Spinal cord (tissue), 9 donors: ENCODE measurements at regions not wholly inside any gene's neighbourhood (a gene's known extent, or its start where the extent isn't known, plus 50 kb on each side); places are given as distances from the start of the nearest gene placed in this dataset.
A peak's percentile ranks its signal among the peaks of the same experiment; 100 is the strongest.

Experiments
- DNase-seq, 6 donors: peaks; one replicate each; pipeline versions ENCODE4 v3.0.0 to v3.0.0-alpha.2; 2013 to 2015; ENCODE audit warnings: low spot score in 6 of 6, low read depth in 4 of 6
- H3K27ac ChIP-seq: one replicate; pipeline ENCODE4 v1.5.1; 2013; ENCODE audit warnings: low read depth, low read length, control low read depth
- H3K27me3 ChIP-seq: one replicate; pipeline ENCODE4 v1.6.1; 2013; ENCODE audit warnings: low read length; ENCODE audit not compliant: control insufficient read depth, insufficient read depth
- H3K36me3 ChIP-seq: one replicate; pipeline ENCODE4 v1.6.1; 2013; ENCODE audit warnings: low read length; ENCODE audit not compliant: control insufficient read depth, insufficient read depth
- H3K4me1 ChIP-seq: one replicate; pipeline ENCODE4 v1.6.1; 2013; ENCODE audit warnings: low read length; ENCODE audit not compliant: control insufficient read depth, insufficient read depth
- H3K4me3 ChIP-seq: one replicate; pipeline ENCODE4 v1.5.1; 2013; ENCODE audit warnings: low read depth, low read length, control low read depth
- H3K9me3 ChIP-seq: one replicate; pipeline ENCODE4 v1.6.1; 2013; ENCODE audit warnings: low read length; ENCODE audit not compliant: control insufficient read depth, insufficient read depth
- WGBS: methylation state at CpG from one replicate; pipeline ENCODE4 v1.1.5; 2013; ENCODE audit warnings: missing lambda C conversion rate; ENCODE audit not compliant: insufficient coverage; 5-methylcytosine and 5-hydroxymethylcytosine counted together
- donor health status: healthy.

- H3K27me3 ChIP-seq = no peaks in the 10 kb centered on the region
- H3K9me3 ChIP-seq = peaks cover 1% of the 10 kb centered on the region
- peaks cover 10% of the 10 kb centered on the region for H3K4me1 ChIP-seq
- DNase-seq = no peak
- peaks cover 7% of the 10 kb centered on the region for H3K36me3 ChIP-seq
- no peak overlapping the region for H3K4me3 ChIP-seq
- H3K27ac ChIP-seq = no peak overlapping the region
- WGBS = 94% methylated on average over 4 of the region's 6 CpGs
Observed at GRCh38 chr2:134189009-134189720, 64.7 kb upstream of the MGAT5 start.

GRCh38 chr2:134190062-134190806 is 63.6 kb upstream of the MGAT5 start:
- H3K4me3 ChIP-seq = no peak overlapping the region
- no peaks in the 10 kb centered on the region for H3K27me3 ChIP-seq
- 83% methylated on average over 1 of the region's 4 CpGs for WGBS
- H3K4me1 ChIP-seq = peaks cover 10% of the 10 kb centered on the region
- H3K27ac ChIP-seq = no peak overlapping the region
- DNase-seq = no peak
- peaks cover 1% of the 10 kb centered on the region for H3K9me3 ChIP-seq
- H3K36me3 ChIP-seq = peaks cover 7% of the 10 kb centered on the region

GRCh38 chr2:134190807-134191203 is 63.1 kb upstream of the MGAT5 start:
- DNase-seq = peak in 1 of 6 donors; percentile 46
- Histone ChIP-seq H3K27ac (no peak overlapping the region), H3K4me1 (peaks cover 10% of the 10 kb centered on the region), H3K27me3 (no peaks in the 10 kb centered on the region), H3K9me3 (peaks cover 1% of the 10 kb centered on the region), H3K4me3 (no peak overlapping the region), H3K36me3 (peaks cover 7% of the 10 kb centered on the region)
- 80% methylated on average over 8 of the region's 8 CpGs for WGBS

GRCh38 chr2:134191835-134192234 is 62.0 kb upstream of the MGAT5 start:
- peaks cover 10% of the 10 kb centered on the region for H3K4me1 ChIP-seq
- whole genome bisulfite sequencing = no CpG with 5 or more reads among the region's 36 CpGs
- H3K4me3 ChIP-seq = no peak overlapping the region
- peaks cover 1% of the 10 kb centered on the region for H3K9me3 ChIP-seq
- H3K27me3 ChIP-seq = no peaks in the 10 kb centered on the region
- no peak for DNase-seq
- no peak overlapping the region for H3K27ac ChIP-seq
- peaks cover 7% of the 10 kb centered on the region for H3K36me3 ChIP-seq

- no peak for DNase-seq
- WGBS = no CpG with 5 or more reads among the region's 1 CpG
- no peak overlapping the region for H3K27ac ChIP-seq
Observed at GRCh38 chr2:134193006-134193405, 60.9 kb upstream of the MGAT5 start.

GRCh38 chr2:134194519-134194918 is 59.4 kb upstream of the MGAT5 start:
- H3K4me3 ChIP-seq = no peak overlapping the region
- H3K27me3 ChIP-seq = no peaks in the 10 kb centered on the region
- H3K9me3 ChIP-seq = peaks cover 1% of the 10 kb centered on the region
- H3K27ac ChIP-seq = no peak overlapping the region
- peaks cover 7% of the 10 kb centered on the region for H3K36me3 ChIP-seq
- 95% methylated on average over 3 of the region's 5 CpGs for WGBS
- H3K4me1 ChIP-seq = peaks cover 18% of the 10 kb centered on the region
- no peak for DNase-seq

More at GRCh38 chr2:134193006-134193405, 60.9 kb upstream of the MGAT5 start:
- Histone ChIP-seq H3K27me3 (no peaks in the 10 kb centered on the region), H3K4me3 (no peak overlapping the region), H3K4me1 (peaks cover 11% of the 10 kb centered on the region), H3K36me3 (peaks cover 7% of the 10 kb centered on the region), H3K9me3 (peaks cover 1% of the 10 kb centered on the region)

GRCh38 chr2:134195341-134195740 is 58.5 kb upstream of the MGAT5 start:
- Histone ChIP-seq H3K27me3 (no peaks in the 10 kb centered on the region), H3K4me3 (no peak overlapping the region), H3K9me3 (peaks cover 1% of the 10 kb centered on the region), H3K36me3 (peaks cover 7% of the 10 kb centered on the region), H3K27ac (no peak overlapping the region), H3K4me1 (peaks cover 18% of the 10 kb centered on the region)
- no peak for DNase-seq
- WGBS = 100% methylated on average over 2 of the region's 6 CpGs

GRCh38 chr2:134197445-134197844 is 56.4 kb upstream of the MGAT5 start:
- no peaks in the 10 kb centered on the region for H3K36me3 ChIP-seq
- no peak overlapping the region for H3K27ac ChIP-seq
- no CpG with 5 or more reads among the region's 3 CpGs for WGBS
- DNase-seq = no peak
- H3K27me3 ChIP-seq = no peaks in the 10 kb centered on the region
- no peak overlapping the region for H3K4me3 ChIP-seq
- H3K9me3 ChIP-seq = no peaks in the 10 kb centered on the region
- H3K4me1 ChIP-seq = peaks cover 20% of the 10 kb centered on the region

- H3K9me3 ChIP-seq = no peaks in the 10 kb centered on the region
- H3K4me1 ChIP-seq = peaks cover 21% of the 10 kb centered on the region
- no peak for DNase-seq
- no peaks in the 10 kb centered on the region for H3K27me3 ChIP-seq
- no peak overlapping the region for H3K27ac ChIP-seq
- no CpG with 5 or more reads among the region's 1 CpG for WGBS
- H3K36me3 ChIP-seq = no peaks in the 10 kb centered on the region
- H3K4me3 ChIP-seq = no peak overlapping the region
Observed at GRCh38 chr2:134198006-134198634, 55.8 kb upstream of the MGAT5 start.
